T1000 (cell line): ENCODE measurements at regions not wholly inside any gene's neighbourhood (a gene's known extent, or its start where the extent isn't known, plus 50 kb on each side); places are given as distances from the start of the nearest gene placed in this dataset.
"Not testable (repeated sequence)": the region's sequence is repeated elsewhere in the genome, so short reads cannot be mapped to it uniquely, and the experiment has no call there.

Experiments
- DNase-seq: peaks from one replicate; lab custom pipeline; 2025; ENCODE audit warnings: mixed read lengths; lab: John Stamatoyannopoulos, UW

DNA sequence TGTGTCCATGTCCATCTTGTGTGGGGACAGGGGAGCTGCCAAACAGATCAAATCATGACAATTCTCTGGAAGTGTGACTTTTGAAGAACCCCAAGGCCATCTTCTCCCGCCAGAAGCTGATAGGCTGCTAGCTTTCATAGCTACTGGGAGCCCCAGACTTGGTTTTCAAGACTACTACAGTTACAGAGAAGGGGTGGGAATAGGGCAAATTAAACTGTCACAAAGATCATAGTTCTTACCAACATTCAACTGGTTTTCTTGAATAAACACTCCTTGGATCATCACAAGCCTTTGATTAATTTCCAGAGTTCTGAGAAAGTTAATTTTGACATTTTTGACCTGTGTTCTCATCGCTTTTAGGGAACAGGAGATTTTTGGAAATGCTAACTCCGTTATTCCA, 67.8 kb upstream of the FARP1 start:
- no peak for DNase-seq

DNA sequence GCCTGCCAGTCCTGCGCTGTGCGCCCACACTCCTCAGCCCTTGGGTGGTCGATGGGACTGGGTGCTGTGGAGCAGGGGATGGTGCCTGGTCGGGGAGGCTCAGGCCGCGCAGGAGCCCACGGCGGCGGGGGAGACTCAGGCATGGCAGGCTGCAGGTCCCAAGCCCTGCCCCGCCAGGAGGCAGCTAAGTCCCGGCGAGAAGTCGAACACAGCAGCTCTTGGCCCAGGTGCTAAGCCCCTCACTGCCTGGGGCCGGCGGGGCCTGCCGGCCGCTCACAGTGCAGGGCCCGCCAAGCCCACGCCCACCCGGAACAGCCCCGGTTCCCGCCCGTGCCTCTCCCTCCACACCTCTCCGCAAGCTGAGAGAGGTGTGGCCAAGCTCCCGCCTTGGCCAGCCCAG, 66.6 kb upstream of the FARP1 start:
- DNase-seq: not testable (repeated sequence)

GRCh38 chr13:98080280-98080679, 62.6 kb upstream of the FARP1 start:
- no peak for DNase-seq

- DNase-seq: peak; percentile 24
Measured at GRCh38 chr13:98083507-98083906, 59.4 kb upstream of the FARP1 start.

GRCh38 chr13:98083936-98084335, 59.0 kb upstream of the FARP1 start:
- DNase-seq: no peak

GRCh38 chr13:98089246-98089645, 53.6 kb upstream of the FARP1 start:
- no peak for DNase-seq

DNA sequence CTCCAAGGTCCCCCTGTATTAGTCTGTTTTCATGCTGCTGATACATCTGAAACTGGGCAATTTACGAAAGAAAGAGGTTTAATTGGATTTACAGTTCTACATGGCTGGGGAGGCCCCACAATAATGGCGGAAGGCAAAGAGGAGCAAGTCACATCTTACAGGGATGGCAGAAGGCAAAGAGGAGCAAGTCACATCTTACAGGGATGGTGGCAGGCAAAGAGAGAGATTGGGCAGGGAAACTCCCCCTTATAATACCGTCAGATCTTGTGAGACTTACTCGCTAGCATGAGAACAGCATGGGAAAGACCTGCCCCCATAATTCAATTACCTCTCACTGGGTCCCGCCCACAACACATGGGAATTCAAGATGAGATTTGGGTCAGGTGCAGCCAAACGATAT, 50.0 kb upstream of the FARP1 start:
- no peak for DNase-seq
